ENCODE measurements at regions not wholly inside any gene's neighbourhood (a gene's known extent, or its start where the extent isn't known, plus 50 kb on each side); places are given as distances from the start of the nearest gene placed in this dataset.

GRCh38 chr13:58592786-58593185, 961.2 kb downstream of the PCDH17 start:
- TF ChIP-seq CTCF (IDR thresholded peaks at IDR 0.05) = no peak
- TF ChIP-seq EP300 (IDR thresholded peaks at IDR 0.05) = no peak

Measured in gastroesophageal sphincter (tissue), 3 donors.